RWPE1 (cell line): ENCODE measurements at regions not wholly inside any gene's neighbourhood (a gene's known extent, or its start where the extent isn't known, plus 50 kb on each side); places are given as distances from the start of the nearest gene placed in this dataset.

ENCODE experiments used
- CTCF ChIA-PET: fragments of 350-600 bp; sonication (Branson Sonifier 250); formaldehyde crosslinking; extraction: SDS; loops from one replicate; lab custom pipeline; 2021; lab: Yijun Ruan, JAX
- POLR2A ChIA-PET: fragments of 400-600 bp; formaldehyde crosslinking; extraction: SDS; loops from one replicate; lab custom pipeline; 2020; ENCODE audit warnings: antibody characterized with exemption; ENCODE audit not compliant: low non-redundant PET; lab: Yijun Ruan, JAX
- DNase-seq: peaks from one replicate; pipeline ENCODE4 v3.0.0; 2012; ENCODE audit warnings: low spot score
- H3K27ac ChIP-seq: fragments of 450-650 bp; 2 replicates; pipeline ENCODE4 v1.5.1; 2017
- CTCF ChIP-seq: fragments of 450-650 bp; conservative IDR thresholded peaks from 2 replicates; pipeline ENCODE4 v1.5.1; 2017; ENCODE audit warnings: low read depth, mild to moderate bottlenecking

GRCh38 chr4:81639248-81639647 is 167.5 kb upstream of the RASGEF1B start:
- DNase-seq: no peak
- CTCF ChIA-PET: no interaction called here
- POLR2A ChIA-PET: no interaction called here
- no peak for TF ChIP-seq CTCF
- H3K27ac ChIP-seq: no peak overlapping the region

- CTCF ChIA-PET: no interaction called here
- DNase-seq: no peak
- TF ChIP-seq CTCF: no peak
- POLR2A ChIA-PET: no interaction called here
- no peak overlapping the region for H3K27ac ChIP-seq
Observed at GRCh38 chr4:81638698-81639097, 167.0 kb upstream of the RASGEF1B start.

- ChIA-PET CTCF (no interaction called here), POLR2A (no interaction called here)
- no peak overlapping the region for H3K27ac ChIP-seq
- TF ChIP-seq CTCF: no peak
- DNase-seq: no peak
Observed at GRCh38 chr4:81635739-81636138, 164.0 kb upstream of the RASGEF1B start.

GRCh38 chr4:81634766-81635549 is 163.3 kb upstream of the RASGEF1B start:
- no peak overlapping the region for H3K27ac ChIP-seq
- ChIA-PET CTCF (interaction anchor here (0.6 kb wide), 1 partner anchor 494 kb away, joined by 3 read pairs; no protein-coding TSS in a partner anchor), POLR2A (no interaction called here)
- no peak for TF ChIP-seq CTCF
- DNase-seq: no peak

GRCh38 chr4:81634165-81634564 is 162.5 kb upstream of the RASGEF1B start:
- no peak overlapping the region for H3K27ac ChIP-seq
- POLR2A ChIA-PET: no interaction called here
- CTCF ChIA-PET: interaction anchor here (0.6 kb wide), 1 partner anchor 493 kb away, joined by 3 read pairs; no protein-coding TSS in a partner anchor
- no peak for DNase-seq
- TF ChIP-seq CTCF: no peak

- ChIA-PET CTCF (no interaction called here), POLR2A (no interaction called here)
- no peak overlapping the region for H3K27ac ChIP-seq
- DNase-seq: peak; percentile 65
- TF ChIP-seq CTCF: no peak
Observed at GRCh38 chr4:81632581-81633299, 161.0 kb upstream of the RASGEF1B start.
